Mesenchymal stem cell (in vitro differentiated cells and primary cell): ENCODE measurements at regions not wholly inside any gene's neighbourhood (a gene's known extent, or its start where the extent isn't known, plus 50 kb on each side); places are given as distances from the start of the nearest gene placed in this dataset.

Experiments used
- DNase-seq: peaks from one replicate; pipeline ENCODE4 v3.0.0-alpha.2; 2013
- H2AFZ ChIP-seq: one replicate; pipeline ENCODE4 v1.6.1; 2013; ENCODE audit warnings: low read depth, mild to moderate bottlenecking, control low read depth, inconsistent platforms, low read length, moderate library complexity
- H2AK5ac ChIP-seq: 2 replicates; pipeline ENCODE4 v1.6.1; 2013; ENCODE audit warnings: low read length, moderate library complexity, mild to moderate bottlenecking, inconsistent platforms; ENCODE audit not compliant: severe bottlenecking
- H2BK120ac ChIP-seq: one replicate; pipeline ENCODE4 v1.6.1; 2013; ENCODE audit warnings: low read depth, mild to moderate bottlenecking, inconsistent platforms, low read length, moderate library complexity
- H2BK12ac ChIP-seq, 2 experiments: one replicate each; pipeline ENCODE4 v1.6.1; 2013; ENCODE audit warnings: inconsistent platforms in 2 of 2, low read length in 2 of 2, mild to moderate bottlenecking in 2 of 2, moderate library complexity in 2 of 2, control low read depth in 1 of 2
- H2BK15ac ChIP-seq: one replicate; pipeline ENCODE4 v1.6.1; 2013; ENCODE audit warnings: mild to moderate bottlenecking, low read depth, inconsistent platforms; ENCODE audit not compliant: poor library complexity, severe bottlenecking
- H2BK5ac ChIP-seq: 2 replicates; pipeline ENCODE4 v1.6.1; 2013; ENCODE audit warnings: low read depth, mild to moderate bottlenecking, low read length, control low read depth, inconsistent platforms; ENCODE audit not compliant: poor library complexity, severe bottlenecking
- H3K14ac ChIP-seq, 2 experiments: one replicate each; pipeline ENCODE4 v1.6.1; 2013; ENCODE audit warnings: inconsistent platforms in 2 of 2, low read length in 2 of 2, control low read depth in 1 of 2, mild to moderate bottlenecking in 1 of 2, moderate library complexity in 1 of 2
- H3K18ac ChIP-seq, 2 experiments: one replicate each; pipeline ENCODE4 v1.6.1; 2013; ENCODE audit warnings: inconsistent platforms in 2 of 2, low read length in 2 of 2, control low read depth in 1 of 2, low read depth in 1 of 2, mild to moderate bottlenecking in 1 of 2
- H3K23ac ChIP-seq, 2 experiments: one replicate each; pipeline ENCODE4 v1.6.1; 2013; ENCODE audit warnings: inconsistent platforms in 2 of 2, low read length in 2 of 2, mild to moderate bottlenecking in 2 of 2, moderate library complexity in 2 of 2, control low read depth in 1 of 2
- H3K27ac ChIP-seq: 2 replicates; pipeline ENCODE4 v1.5.1; 2013; ENCODE audit warnings: mild to moderate bottlenecking, moderate library complexity, low read length, control low read depth, inconsistent platforms; ENCODE audit not compliant: poor library complexity, severe bottlenecking
- H3K27me3 ChIP-seq, 2 experiments: 2 replicates each; pipeline versions ENCODE4 v1.6.1 to v1.7.0; 2013; ENCODE audit warnings: low read length in 2 of 2, mild to moderate bottlenecking in 2 of 2, moderate library complexity in 2 of 2, control low read depth in 1 of 2, inconsistent platforms in 1 of 2; ENCODE audit not compliant: control insufficient read depth in 1 of 2, insufficient read depth in 1 of 2
- H3K36me3 ChIP-seq, 2 experiments: 2 replicates each; pipeline versions ENCODE4 v1.6.1 to v1.7.0; 2013; ENCODE audit warnings: low read length in 2 of 2, control low read depth in 1 of 2, inconsistent platforms in 1 of 2, low read depth in 1 of 2, mild to moderate bottlenecking in 1 of 2; ENCODE audit not compliant: insufficient read depth in 2 of 2, control insufficient read depth in 1 of 2
- H3K4ac ChIP-seq, 2 experiments: one replicate each; pipeline ENCODE4 v1.6.1; 2013; ENCODE audit warnings: inconsistent platforms in 2 of 2, low read length in 2 of 2, mild to moderate bottlenecking in 2 of 2, moderate library complexity in 2 of 2, control low read depth in 1 of 2, low read depth in 1 of 2
- H3K4me1 ChIP-seq: 2 replicates; pipeline ENCODE4 v1.6.1; 2013; ENCODE audit warnings: low read depth, low read length, control low read depth; ENCODE audit not compliant: control insufficient read depth, insufficient read depth
- H3K4me2 ChIP-seq: 2 replicates; pipeline ENCODE4 v1.6.1; 2013; ENCODE audit warnings: low read length, mild to moderate bottlenecking, inconsistent platforms; ENCODE audit not compliant: poor library complexity, severe bottlenecking
- H3K4me3 ChIP-seq, 2 experiments: 2 replicates each; pipeline versions ENCODE4 v1.5.1 to v1.7.0; 2013; ENCODE audit warnings: low read length in 2 of 2, mild to moderate bottlenecking in 2 of 2, control low read depth in 1 of 2, low read depth in 1 of 2; ENCODE audit not compliant: insufficient read depth in 1 of 2
- H3K79me1 ChIP-seq: replicated peaks from 2 replicates; pipeline ENCODE4 v1.6.1; 2013; ENCODE audit warnings: mild to moderate bottlenecking, control low read depth, low read length, inconsistent platforms; ENCODE audit not compliant: poor library complexity, severe bottlenecking
- H3K9ac ChIP-seq: 2 replicates; pipeline ENCODE4 v1.7.0; 2013; ENCODE audit warnings: mild to moderate bottlenecking, low read length, moderate library complexity
- H3K9me3 ChIP-seq: 2 replicates; pipeline ENCODE4 v1.7.0; 2013; ENCODE audit warnings: mild to moderate bottlenecking, low read length; ENCODE audit not compliant: control insufficient read depth
- H4K8ac ChIP-seq: one replicate; pipeline ENCODE4 v1.6.1; 2013; ENCODE audit warnings: inconsistent platforms, mild to moderate bottlenecking, low read length, moderate library complexity
- H4K91ac ChIP-seq: one replicate; pipeline ENCODE4 v1.6.1; 2013; ENCODE audit warnings: mild to moderate bottlenecking, low read length, inconsistent platforms
- WGBS: methylation state at CpG from one replicate; pipeline ENCODE4 v1.1.7; 2013; ENCODE audit warnings: mixed read lengths; 5-methylcytosine and 5-hydroxymethylcytosine counted together

GRCh38 chr15:47945872-47946650 lies 174.7 kb upstream of the SLC24A5 start:
- H3K4ac ChIP-seq = no peak overlapping the region
- no peak overlapping the region for H4K8ac ChIP-seq
- DNase-seq = no peak
- H2BK15ac ChIP-seq = no peak overlapping the region
- H2BK120ac ChIP-seq = no peak overlapping the region
- no peak overlapping the region for H3K23ac ChIP-seq
- H3K18ac ChIP-seq = no peak overlapping the region
- H3K4me2 ChIP-seq = no peak overlapping the region
- H3K79me1 ChIP-seq = no peaks in the 10 kb centered on the region
- H3K27me3 ChIP-seq = peaks cover 0 to 4% of the 10 kb centered on the region in 2 experiments
- no peak overlapping the region for H3K14ac ChIP-seq
- 86% methylated on average over 6 of the region's 6 CpGs for WGBS
- no peaks in the 10 kb centered on the region for H3K36me3 ChIP-seq
- no peak overlapping the region for H2BK5ac ChIP-seq
- H2AK5ac ChIP-seq = no peak overlapping the region
- H3K9me3 ChIP-seq = no peaks in the 10 kb centered on the region
- no peak overlapping the region for H3K9ac ChIP-seq
- H3K4me1 ChIP-seq = no peaks in the 10 kb centered on the region
- no peak overlapping the region for H3K4me3 ChIP-seq
- H2BK12ac ChIP-seq = no peak overlapping the region
- no peak overlapping the region for H4K91ac ChIP-seq
- no peak overlapping the region for H3K27ac ChIP-seq
- H2AFZ ChIP-seq = no peak overlapping the region

GRCh38 chr15:47949815-47950214 lies 171.0 kb upstream of the SLC24A5 start:
- Histone ChIP-seq H4K8ac (no peak overlapping the region), H3K4me2 (no peak overlapping the region), H2AFZ (no peak overlapping the region), H2AK5ac (no peak overlapping the region), H3K27ac (no peak overlapping the region), H3K23ac (no peak overlapping the region), H3K9me3 (no peaks in the 10 kb centered on the region), H2BK15ac (no peak overlapping the region), H3K18ac (no peak overlapping the region), H4K91ac (no peak overlapping the region), H3K4ac (no peak overlapping the region), H2BK120ac (no peak overlapping the region), H3K9ac (no peak overlapping the region), H2BK12ac (no peak overlapping the region), H3K36me3 (no peaks in the 10 kb centered on the region), H3K4me3 (no peak overlapping the region), H3K27me3 (peaks cover 0 to 8% of the 10 kb centered on the region in 2 experiments), H3K14ac (no peak overlapping the region), H2BK5ac (no peak overlapping the region), H3K79me1 (no peaks in the 10 kb centered on the region), H3K4me1 (no peaks in the 10 kb centered on the region)
- DNase-seq = no peak
- 77% methylated on average over 3 of the region's 4 CpGs for WGBS

GRCh38 chr15:47950447-47950846 lies 170.3 kb upstream of the SLC24A5 start:
- no peaks in the 10 kb centered on the region for H3K9me3 ChIP-seq
- DNase-seq = no peak
- H4K8ac ChIP-seq = no peak overlapping the region
- H3K79me1 ChIP-seq = no peaks in the 10 kb centered on the region
- H4K91ac ChIP-seq = no peak overlapping the region
- H3K18ac ChIP-seq = no peak overlapping the region
- no peak overlapping the region for H2BK120ac ChIP-seq
- no peaks in the 10 kb centered on the region for H3K4me1 ChIP-seq
- H2BK15ac ChIP-seq = no peak overlapping the region
- no peak overlapping the region for H3K14ac ChIP-seq
- H3K23ac ChIP-seq = no peak overlapping the region
- no peak overlapping the region for H2AK5ac ChIP-seq
- H3K27ac ChIP-seq = no peak overlapping the region
- no peak overlapping the region for H2AFZ ChIP-seq
- no peak overlapping the region for H2BK5ac ChIP-seq
- H3K36me3 ChIP-seq = no peaks in the 10 kb centered on the region
- H2BK12ac ChIP-seq = no peak overlapping the region
- H3K4me2 ChIP-seq = no peak overlapping the region
- peaks cover 0 to 6% of the 10 kb centered on the region in 2 experiments for H3K27me3 ChIP-seq
- 99% methylated on average over 2 of the region's 2 CpGs for WGBS
- H3K4me3 ChIP-seq = no peak overlapping the region
- H3K9ac ChIP-seq = no peak overlapping the region
- H3K4ac ChIP-seq = no peak overlapping the region

- no peak overlapping the region for H3K18ac ChIP-seq
- no peak overlapping the region for H2AFZ ChIP-seq
- no peak overlapping the region for H2BK15ac ChIP-seq
Observed at GRCh38 chr15:47951781-47952180, 169.0 kb upstream of the SLC24A5 start.

More at GRCh38 chr15:47951781-47952180, 169.0 kb upstream of the SLC24A5 start:
- H3K36me3 ChIP-seq = no peaks in the 10 kb centered on the region
- H4K8ac ChIP-seq = no peak overlapping the region
- H3K27ac ChIP-seq = no peak overlapping the region
- H3K27me3 ChIP-seq = peaks cover 0 to 10% of the 10 kb centered on the region in 2 experiments
- no peak for DNase-seq
- no peak overlapping the region for H2BK5ac ChIP-seq
- no peak overlapping the region for H3K4ac ChIP-seq
- no peak overlapping the region for H2BK120ac ChIP-seq
- 93% methylated on average over 2 of the region's 2 CpGs for WGBS
- H3K9me3 ChIP-seq = no peaks in the 10 kb centered on the region
- H4K91ac ChIP-seq = no peak overlapping the region
- H3K4me1 ChIP-seq = no peaks in the 10 kb centered on the region
- H3K4me3 ChIP-seq = no peak overlapping the region
- no peak overlapping the region for H3K23ac ChIP-seq
- H3K14ac ChIP-seq = no peak overlapping the region
- H2AK5ac ChIP-seq = no peak overlapping the region
- H3K79me1 ChIP-seq = no peaks in the 10 kb centered on the region
- no peak overlapping the region for H3K4me2 ChIP-seq
- H2BK12ac ChIP-seq = no peak overlapping the region
- H3K9ac ChIP-seq = no peak overlapping the region
